ENCODE measurements at regions not wholly inside any gene's neighbourhood (a gene's known extent, or its start where the extent isn't known, plus 50 kb on each side); places are given as distances from the start of the nearest gene placed in this dataset.

DNA sequence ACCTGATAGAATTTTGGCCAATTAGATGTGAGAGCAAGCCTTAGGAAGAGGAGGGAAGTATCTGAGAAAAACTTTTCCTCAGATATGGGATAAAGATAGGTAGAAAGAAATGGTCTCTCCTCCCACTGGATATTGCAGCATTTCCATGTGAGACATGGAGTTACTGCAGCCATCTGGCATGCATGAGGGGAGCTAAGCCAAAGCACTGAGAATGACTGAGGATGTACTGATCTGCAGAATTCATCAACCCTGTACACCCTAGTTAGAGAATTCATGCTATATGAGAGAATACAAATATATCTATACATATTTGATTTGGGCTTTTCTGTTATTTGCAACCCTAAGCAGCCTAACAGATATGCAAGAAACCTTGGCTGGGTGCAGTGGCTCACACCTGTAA lies 52.5 kb upstream of the RPL34 start:
- in situ Hi-C loops (cut with MboI; ENCODE audit: low sequenced_read_pairs): loop anchor here (25.0 kb wide), 1 partner anchor 556 kb away; no protein-coding TSS in a partner anchor

DNA sequence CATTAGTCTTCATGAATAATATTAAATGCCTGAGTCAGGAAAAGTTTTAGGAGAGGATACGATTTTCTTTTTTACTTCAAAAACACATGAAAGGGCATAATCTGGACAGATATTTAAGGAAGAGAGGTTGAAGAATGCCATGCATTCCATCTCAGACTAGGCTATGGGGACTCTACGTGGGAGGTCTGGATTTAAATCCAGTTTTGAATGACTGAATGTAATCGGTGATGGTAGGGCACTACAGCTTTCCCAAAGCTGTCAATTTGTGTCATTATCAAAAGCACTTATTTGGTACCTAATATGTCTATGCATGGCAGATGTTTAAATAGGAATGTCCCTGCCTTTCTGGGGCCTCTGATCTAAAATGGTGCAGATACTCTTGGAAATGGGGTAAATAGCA lies 59.3 kb upstream of the RPL34 start:
- in situ Hi-C loops (cut with MboI; ENCODE audit: low sequenced_read_pairs): loop anchor here (25.0 kb wide), 1 partner anchor 549 kb away; no protein-coding TSS in a partner anchor

DNA sequence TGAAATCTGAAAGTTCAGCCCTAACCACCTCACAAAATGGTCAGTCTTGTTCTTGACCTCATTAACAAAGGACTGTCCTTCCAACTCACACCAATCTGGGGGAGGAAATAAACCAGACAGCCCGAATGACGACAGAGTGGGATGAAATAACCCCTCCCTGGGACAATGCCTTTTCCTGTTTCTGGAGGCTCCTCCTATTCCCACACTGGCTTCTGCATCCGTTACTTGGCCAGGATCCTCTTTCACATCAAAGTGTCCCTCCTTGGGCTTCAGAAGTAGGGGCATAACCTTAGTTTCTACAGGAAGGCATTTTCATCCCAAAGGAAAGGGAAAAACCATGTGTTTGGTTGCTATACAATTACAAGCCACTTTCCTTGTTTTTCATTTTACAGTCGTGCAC lies 59.8 kb upstream of the RPL34 start:
- in situ Hi-C loops (cut with MboI; ENCODE audit: low sequenced_read_pairs): loop anchor here (25.0 kb wide), 1 partner anchor 548 kb away; no protein-coding TSS in a partner anchor

DNA sequence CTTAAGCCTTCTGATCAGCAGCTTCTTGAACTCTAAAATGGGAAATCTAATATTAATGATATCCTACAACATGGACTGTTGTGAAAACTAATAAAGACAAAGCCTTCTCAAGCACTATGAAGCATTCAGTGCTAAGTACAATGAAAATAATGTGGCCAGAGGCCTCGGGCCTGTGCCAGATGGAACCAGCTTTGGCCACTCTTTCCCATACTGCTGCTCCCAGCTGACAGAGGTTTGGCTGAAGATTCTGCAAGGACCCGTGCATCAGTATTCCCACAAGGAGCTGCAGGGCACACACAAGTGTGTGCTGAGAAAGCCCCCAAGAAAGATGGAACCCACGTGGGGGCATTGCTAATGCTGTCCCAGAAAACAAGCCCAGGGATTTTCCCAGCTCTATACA lies 60.5 kb upstream of the RPL34 start:
- in situ Hi-C loops (cut with MboI; ENCODE audit: low sequenced_read_pairs): loop anchor here (25.0 kb wide), 1 partner anchor 548 kb away; no protein-coding TSS in a partner anchor

DNA sequence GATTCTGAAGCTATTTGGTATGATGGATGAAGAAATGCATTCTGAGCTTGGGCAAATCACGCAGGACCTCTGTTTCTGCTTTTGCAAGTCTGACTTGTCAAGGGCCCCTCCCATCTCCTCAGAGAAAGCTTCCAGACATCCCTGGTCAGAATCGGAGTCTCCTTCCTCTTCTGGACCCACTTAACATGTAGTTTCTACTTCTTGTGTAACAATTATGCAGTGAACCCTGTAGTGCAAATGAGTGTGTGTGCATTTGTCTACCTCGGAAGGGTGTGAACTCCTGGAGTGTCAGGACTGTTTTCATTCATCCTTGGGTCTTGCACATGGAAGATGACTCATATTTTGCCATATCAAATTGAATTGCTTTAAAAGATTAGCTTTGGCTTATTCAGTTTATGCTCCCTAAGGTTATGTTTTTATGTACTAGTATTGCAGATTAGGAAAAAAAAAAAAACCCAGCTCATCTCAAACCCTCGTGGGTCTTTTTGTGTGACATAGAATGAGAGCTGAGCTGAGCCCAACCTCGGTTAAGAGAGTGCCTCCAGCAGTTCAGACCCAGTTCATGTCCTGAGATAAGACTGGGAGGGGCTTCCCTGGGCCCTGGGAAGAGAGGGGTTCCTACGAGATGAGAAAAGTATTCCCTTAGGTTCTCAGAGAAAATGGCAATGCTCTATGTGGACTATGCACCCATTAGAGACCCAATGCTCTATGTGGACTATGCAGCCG lies 61.1 kb upstream of the RPL34 start:
- in situ Hi-C loops (cut with MboI; ENCODE audit: low sequenced_read_pairs): loop anchor here (25.0 kb wide), 1 partner anchor 547 kb away; no protein-coding TSS in a partner anchor

DNA sequence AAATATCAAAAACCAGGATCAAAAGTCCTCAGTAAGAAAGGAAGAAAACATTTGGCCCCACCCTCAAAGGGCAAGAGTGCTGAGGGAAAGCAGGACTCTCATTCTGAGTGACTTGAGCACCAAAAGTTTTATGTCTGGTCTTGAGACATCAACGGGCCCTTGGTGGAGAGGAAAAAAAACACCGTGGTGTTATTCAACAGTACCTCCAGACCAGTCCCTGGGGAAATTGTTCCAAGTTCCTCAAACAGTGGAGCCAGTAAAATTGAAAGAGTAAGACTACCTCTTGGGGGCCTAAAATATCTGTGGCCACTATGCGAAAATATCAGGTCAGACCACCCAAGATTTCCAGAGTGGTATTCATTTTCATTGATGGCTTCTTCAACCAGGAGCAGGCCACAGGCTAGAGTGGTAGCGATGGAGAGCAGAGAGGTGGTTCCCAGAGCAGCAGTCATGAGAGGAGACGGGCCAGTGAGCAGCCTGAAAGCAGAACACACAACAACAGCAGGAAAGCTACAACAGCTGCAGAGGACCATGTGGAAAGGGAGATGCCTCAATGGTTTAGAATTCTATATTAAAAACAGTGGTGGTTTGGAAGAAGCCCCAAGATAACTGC lies 63.7 kb upstream of the RPL34 start:
- in situ Hi-C loops (cut with MboI; ENCODE audit: low sequenced_read_pairs): loop anchor here (25.0 kb wide), 1 partner anchor 544 kb away; no protein-coding TSS in a partner anchor

DNA sequence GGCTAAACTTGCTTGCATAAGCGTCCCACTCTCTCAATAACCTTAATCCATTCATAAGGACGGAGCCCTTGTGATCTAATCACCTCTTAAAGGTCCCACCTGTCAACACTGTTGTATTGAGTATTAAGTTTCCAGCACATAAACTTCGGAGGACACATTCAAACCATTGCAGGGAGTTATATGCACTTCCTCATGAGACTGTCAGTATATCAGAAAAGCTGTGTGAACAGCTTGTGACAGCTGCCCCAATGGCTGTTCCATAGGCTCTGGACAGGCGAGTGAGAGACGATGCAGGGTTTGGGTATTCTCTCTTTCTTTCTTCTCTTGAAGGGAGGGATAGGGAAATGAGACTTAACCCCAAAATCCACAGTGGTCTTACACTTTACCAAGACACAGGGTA lies 64.2 kb upstream of the RPL34 start:
- in situ Hi-C loops (cut with MboI; ENCODE audit: low sequenced_read_pairs): loop anchor here (25.0 kb wide), 1 partner anchor 544 kb away; no protein-coding TSS in a partner anchor

DNA sequence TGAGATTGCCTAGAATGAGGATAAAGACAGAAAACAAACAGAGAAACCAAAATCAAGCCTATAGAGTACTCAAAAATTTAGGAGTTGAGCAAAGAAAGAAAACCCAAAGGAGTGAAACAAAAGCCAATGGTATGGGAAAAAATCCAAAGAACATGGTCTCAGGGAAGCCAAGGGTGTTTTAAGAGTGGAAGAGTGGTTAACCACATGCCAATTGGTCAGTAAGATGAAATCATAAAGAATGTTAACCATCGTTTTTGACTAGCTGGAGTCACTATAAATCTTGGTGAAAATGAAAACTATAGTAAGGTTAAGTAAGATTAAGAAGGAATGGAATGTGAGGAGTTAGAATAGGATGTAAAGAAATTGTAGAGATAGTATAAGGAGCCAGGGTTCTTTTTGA lies 64.7 kb upstream of the RPL34 start:
- in situ Hi-C loops (cut with MboI; ENCODE audit: low sequenced_read_pairs): loop anchor here (25.0 kb wide), 1 partner anchor 543 kb away; no protein-coding TSS in a partner anchor

DNA sequence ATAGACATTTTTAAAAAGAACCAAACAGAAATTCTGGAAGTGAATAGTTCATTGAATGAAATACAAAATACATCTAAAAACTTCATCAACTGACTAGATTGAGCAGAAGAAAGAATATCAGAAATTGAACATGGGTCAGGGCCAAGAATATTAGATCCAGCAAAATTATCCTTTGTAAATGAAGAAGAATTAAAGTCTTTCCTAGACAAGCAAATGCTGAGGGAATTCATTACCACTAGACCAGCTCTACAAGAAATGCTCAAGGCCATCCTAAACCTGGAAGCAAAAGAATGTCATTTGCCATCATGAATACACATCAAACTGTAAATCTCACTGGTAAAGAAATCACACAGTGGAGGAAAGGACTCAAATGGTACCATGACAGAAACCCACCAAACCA lies 72.7 kb upstream of the RPL34 start:
- in situ Hi-C loops (cut with MboI; ENCODE audit: low sequenced_read_pairs): no loop called here

DNA sequence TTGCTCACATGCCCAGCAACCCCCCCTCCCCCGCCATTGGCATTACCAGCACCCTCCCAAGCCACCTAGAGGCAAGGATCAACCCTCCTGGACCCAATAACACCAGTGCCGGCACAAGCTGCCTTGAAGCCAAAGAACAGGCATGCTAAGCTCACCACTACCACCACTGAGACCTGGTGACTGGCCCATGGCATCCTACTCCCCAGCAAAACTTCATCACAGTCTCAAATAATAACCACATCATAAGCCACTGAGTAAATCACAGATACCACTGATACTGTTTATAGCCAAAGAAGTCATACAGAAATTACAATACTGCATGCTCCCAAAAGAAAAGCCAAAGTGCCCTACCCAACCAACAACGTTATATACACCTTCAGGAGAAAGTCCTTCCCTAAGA lies 73.6 kb upstream of the RPL34 start:
- in situ Hi-C loops (cut with MboI; ENCODE audit: low sequenced_read_pairs): no loop called here

DNA sequence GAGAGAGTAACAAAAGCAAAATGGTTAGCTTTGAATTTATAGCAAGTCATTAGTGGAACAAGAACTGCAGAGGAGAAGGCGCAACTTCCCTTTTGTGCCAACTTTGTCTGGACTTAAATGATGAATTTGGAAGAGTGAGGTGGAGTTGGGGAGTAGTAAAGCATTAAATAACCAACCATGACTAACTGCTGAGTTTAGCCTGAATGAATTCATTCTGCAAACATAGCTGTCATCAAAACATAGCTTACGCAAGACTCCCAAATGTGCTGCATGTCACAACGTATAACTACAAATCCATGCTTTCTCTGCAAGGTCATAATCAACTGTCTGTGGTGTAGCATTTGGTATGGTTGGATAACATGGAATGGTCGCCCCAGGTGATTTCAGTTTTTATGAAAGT lies 75.9 kb upstream of the RPL34 start:
- in situ Hi-C loops (cut with MboI; ENCODE audit: low sequenced_read_pairs): no loop called here

DNA sequence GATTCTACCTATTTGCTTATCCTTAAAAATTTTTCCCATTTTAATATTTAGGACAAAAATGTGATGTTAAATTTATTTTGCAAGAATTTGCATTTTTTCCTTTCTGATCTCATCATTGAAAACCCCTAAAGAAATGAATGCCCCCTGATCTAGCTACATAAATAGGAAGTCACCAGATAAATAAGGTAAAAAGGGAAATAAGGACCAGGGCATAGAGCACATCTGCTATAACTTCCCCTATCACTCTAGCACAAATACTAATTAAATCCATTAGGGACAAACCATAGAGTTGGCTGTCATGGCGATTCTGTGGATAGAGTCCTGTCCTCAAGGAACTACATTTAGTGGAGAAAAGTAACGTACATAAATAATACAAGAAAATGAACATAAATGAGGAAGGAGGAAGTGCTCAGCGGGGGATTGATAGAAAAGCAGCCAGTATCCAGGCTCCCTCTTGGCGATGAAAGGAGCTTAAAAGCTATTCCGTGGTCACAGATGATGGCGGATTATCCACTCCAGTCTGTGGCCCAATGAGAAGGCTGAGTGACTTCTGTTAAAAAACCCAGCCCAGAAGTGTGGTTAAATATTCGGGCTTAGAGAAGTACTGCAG lies 76.9 kb upstream of the RPL34 start:
- in situ Hi-C loops (cut with MboI; ENCODE audit: low sequenced_read_pairs): no loop called here

DNA sequence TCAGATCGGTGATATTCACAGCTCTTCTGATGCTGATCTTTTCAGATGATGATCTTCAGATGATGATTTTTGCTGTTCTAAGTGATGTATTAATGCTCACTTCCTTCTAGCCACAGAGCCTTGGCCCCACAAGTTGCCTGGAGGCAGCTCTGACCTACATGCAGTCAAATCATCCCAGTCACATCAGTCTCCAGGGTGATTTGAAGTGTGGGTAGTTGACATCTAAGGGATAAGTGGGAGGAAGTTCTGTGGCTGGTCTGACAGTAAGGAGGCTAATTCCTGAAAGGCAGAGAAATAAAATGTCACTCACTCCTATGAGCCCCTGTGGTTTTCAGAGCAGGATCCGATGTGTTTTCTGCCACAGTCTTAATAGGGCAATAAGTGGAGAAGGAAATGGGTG lies 79.8 kb upstream of the RPL34 start:
- in situ Hi-C loops (cut with MboI; ENCODE audit: low sequenced_read_pairs): no loop called here

DNA sequence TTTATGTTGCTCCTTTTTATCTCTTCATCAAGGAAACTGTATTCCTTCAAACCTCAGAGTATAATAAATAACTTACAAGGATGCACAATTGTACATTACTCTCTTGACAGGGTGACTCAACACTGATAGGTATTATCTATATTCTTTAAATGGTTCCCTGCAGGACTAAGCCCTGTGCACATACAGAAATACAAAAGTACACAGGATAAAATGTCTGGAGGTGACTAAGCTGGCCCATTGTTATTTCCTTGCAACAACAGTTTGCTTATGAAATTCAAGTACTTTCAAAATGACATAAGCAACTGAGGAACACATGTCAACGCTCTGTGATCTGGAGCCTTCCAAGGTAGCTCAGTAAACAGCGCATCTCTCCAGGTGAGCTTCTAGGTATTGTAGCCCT lies 83.8 kb upstream of the RPL34 start:
- in situ Hi-C loops (cut with MboI; ENCODE audit: low sequenced_read_pairs): no loop called here

DNA sequence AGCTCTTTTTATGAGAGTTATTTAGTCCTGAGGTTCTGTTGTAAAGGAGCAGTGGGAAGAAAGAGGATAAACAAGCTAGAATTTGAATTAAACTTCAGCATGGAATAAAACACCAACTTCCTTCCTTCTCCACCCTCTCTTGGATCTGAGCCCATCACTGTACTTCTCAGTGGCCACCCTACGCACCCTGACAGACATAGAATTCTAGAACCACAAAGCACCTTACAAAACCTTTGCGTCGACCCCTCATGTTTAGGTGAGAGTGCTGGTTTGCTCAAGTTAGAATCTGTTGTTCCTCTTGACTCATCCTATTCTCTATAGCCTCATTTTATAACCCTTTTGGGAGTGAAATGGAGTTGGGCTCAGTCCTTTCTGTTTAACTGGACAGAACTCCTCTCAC lies 84.6 kb upstream of the RPL34 start:
- in situ Hi-C loops (cut with MboI; ENCODE audit: low sequenced_read_pairs): no loop called here

DNA sequence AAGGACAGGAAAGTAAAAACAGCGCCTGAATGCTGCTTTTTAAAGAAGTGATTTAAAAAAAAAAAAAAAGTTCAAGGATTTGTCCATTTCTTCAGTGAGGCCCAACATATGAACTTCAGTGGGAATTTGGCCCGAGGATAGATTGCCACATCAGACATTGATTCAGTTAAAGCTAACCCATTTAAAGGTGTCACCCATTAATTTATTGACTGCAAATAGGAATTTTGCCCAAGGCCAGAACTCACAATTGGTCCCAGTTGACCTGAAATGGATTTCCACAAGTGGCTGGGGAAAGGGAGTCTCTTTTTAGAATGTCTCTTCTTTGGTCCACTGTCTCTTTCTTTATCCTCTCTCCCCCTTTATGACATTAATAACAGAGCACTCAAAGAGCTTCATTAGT lies 86.5 kb upstream of the RPL34 start:
- in situ Hi-C loops (cut with MboI; ENCODE audit: low sequenced_read_pairs): no loop called here

DNA sequence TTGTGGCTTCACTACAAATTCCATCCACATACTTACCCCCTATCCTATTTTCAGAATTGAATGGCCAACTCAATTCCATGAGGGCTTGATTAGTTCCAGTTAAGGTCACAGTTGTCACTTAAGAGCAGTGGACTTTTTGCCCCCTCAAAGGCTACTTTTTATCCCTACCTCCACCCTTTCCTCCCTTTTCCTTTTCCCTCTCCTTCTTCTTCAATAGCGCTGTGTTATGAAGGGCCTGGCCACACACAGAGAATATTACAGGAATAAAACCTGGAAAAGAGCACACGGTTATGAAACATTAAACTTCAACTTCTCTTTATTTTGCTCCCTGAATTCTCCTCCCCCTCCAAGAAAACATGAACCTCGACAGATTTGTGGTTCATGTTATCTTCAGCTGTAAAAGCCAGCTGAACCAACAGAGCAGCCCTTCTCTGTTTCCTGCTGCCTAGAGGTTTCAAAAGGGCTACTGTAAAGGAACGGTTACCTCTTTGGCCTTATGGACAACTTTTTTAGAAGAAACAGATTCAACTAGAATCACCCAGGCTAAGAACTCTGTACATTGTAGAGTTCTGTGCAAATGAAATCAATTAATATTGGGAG lies 87.0 kb upstream of the RPL34 start:
- in situ Hi-C loops (cut with MboI; ENCODE audit: low sequenced_read_pairs): no loop called here

DNA sequence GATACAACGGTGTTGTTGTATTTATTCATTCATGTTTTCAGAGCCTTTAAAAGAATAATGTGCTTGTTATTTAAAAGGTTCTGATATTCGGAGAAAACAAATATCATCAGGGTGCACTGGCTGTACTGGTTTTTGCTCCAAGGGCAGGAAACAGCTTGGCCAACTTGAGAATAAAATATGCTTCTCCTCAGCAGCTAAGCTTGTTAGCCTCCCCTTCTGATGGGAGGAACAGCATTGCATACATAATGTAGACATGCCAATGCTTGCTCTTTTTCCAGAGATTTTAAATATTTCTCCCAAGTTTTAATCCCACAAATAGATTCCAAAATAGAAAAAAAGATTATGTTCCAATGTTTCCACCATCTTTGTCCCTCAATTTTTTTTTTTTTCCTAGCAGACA lies 87.6 kb upstream of the RPL34 start:
- in situ Hi-C loops (cut with MboI; ENCODE audit: low sequenced_read_pairs): no loop called here

DNA sequence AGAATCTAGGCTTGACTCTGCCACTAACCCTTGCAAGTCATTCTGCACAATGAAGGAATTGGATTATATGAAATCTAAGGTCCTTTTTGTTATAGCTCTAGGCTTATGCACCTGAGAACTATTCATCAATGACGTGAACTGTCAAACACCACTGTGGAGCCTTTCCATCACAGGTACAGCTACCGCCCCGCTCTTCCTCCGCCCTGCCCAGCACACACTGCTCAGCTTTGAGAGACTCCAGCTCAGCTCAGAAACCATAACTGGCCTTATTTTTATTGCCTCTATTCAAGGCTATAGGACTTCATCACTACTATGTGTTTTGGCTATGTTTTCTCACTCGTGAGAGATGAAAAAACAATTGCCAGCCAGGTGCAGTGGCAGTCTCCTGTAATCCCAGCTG lies 88.2 kb upstream of the RPL34 start:
- in situ Hi-C loops (cut with MboI; ENCODE audit: low sequenced_read_pairs): no loop called here

DNA sequence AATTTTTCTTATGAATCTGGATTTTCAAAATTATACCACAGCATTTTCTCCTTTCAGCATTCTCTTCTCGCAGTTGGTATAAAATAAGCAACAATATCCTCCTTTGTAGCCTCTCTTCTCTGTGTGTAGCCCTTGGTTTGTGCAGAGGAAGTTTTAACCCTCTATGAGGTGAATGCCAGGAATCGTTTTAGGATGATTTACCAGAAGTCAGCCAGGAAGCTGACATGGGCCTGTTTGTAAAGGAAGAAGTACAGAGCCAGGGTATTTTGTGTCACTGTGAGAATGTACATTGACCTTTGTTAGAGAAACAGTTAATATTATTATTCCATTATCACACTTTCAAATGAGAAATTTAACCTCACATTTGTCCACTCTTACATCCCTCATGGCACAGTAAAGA lies 88.9 kb upstream of the RPL34 start:
- in situ Hi-C loops (cut with MboI; ENCODE audit: low sequenced_read_pairs): no loop called here
